SH-SY5Y (cell line): ENCODE measurements at regions not wholly inside any gene's neighbourhood (a gene's known extent, or its start where the extent isn't known, plus 50 kb on each side); places are given as distances from the start of the nearest gene placed in this dataset.

Experiments used
- GATA2 ChIP-seq: IDR thresholded peaks from 2 replicates; pipeline ENCODE4 v1.6.1; 2011; ENCODE audit warnings: mild to moderate bottlenecking, low read depth, low read length
- GATA3 ChIP-seq: IDR thresholded peaks from 2 replicates; pipeline ENCODE4 v1.6.1; 2011; ENCODE audit warnings: low read depth, mild to moderate bottlenecking, low read length, moderate library complexity

DNA sequence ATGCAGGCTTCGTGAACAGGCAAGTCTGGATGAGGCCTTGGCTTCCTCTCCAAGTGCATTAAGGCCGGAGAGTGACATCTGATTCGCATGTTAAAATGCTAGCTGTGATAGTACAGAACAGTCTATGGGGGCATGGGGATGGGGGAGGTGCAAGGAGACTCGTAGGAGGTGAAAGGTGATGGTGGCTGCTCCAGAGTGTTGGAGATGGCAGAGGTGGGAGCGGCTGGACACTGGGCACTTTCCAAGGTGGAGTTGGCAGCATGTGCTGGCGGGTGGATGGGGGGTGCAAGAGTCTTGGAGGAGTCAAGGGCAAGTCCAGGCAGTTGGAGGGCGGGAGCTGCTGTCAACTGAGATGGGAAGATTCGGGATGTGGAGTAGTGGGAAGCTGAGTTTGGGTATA is 350.9 kb upstream of the TNRC6C start:
- no peak for TF ChIP-seq GATA2
- no peak for TF ChIP-seq GATA3
